ENCODE measurements at regions not wholly inside any gene's neighbourhood (a gene's known extent, or its start where the extent isn't known, plus 50 kb on each side); places are given as distances from the start of the nearest gene placed in this dataset.

- Histone ChIP-seq H3K4me3 (ENCODE audit: low read depth, low read length) (no peak overlapping the region), H3K36me3 (ENCODE audit: control insufficient read depth, insufficient read depth, low read length) (no peaks in the 10 kb centered on the region), H3K27me3 (ENCODE audit: control insufficient read depth, insufficient read depth, low read length) (0 out of 2 replicates have a peak, but pooled peaks cover 1% of the 10 kb centered on the region)
- no peak for TF ChIP-seq CTCF (IDR thresholded peaks at IDR 0.05; ENCODE audit: insufficient read depth, low read depth, low read length)
- ChIA-PET CTCF (no interaction called here), POLR2A (no interaction called here)
- no peak for DNase-seq (ENCODE audit: low read depth)
These were observed 86.0 kb downstream of the MATN1 start for GRCh38 chr1:30637183-30637980.

DNA sequence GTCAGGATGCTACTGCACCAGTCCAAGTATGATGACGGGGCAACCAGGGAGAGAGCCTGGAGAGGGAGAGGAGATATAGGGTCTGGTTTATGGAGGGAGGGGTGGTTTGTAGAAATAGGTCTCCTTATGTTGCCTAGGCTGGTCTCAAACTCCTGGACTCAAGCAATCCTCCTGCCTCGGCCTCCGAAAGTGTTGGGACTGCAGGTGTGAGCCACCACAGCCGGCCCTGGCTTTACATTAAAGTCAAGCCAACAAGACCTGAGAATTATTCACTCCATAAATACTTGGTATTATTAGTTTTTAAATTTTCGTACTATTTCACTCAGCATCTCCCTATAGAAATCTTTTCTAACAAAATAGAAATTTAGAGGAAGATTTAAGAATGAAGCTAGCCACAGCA is 86.8 kb downstream of the MATN1 start:
- no peak for DNase-seq (ENCODE audit: low read depth)
- POLR2A ChIA-PET, result no interaction called here
- 0 out of 2 replicates have a peak, but pooled peaks cover 1% of the 10 kb centered on the region for H3K27me3 ChIP-seq (ENCODE audit: control insufficient read depth, insufficient read depth, low read length)

DNA sequence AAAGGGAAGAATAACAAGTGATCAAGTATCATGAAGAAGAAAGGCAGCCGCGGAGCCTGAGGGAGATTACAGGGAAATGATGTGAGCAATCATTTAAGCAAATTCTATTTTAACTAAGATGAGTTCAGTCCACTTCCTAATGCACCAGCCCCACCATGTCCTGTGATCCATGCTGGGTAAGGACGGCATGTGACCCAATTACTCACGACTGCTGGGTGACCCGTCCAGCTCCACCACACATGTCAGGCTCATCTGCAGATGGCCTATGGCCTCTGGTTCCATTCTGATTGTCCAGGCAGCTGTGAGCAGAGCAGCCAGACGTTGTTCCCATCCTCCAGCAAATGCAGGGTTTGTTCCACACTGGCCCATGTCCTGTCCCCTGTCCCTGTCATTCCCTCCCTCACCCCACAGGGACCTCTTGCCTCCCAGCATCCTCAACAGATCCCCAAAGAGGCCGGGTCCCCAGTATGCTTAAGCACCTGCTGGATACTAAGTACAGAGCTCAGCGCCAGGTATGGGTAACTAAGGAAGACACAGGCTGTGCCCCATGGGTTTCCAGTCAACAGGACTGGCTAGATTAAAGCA is 87.9 kb downstream of the MATN1 start:
- no peak for TF ChIP-seq CTCF (IDR thresholded peaks at IDR 0.05; ENCODE audit: insufficient read depth, low read depth, low read length)
- POLR2A ChIA-PET, result no interaction called here
- H3K4me3 ChIP-seq (ENCODE audit: low read depth, low read length), result no peak overlapping the region
- CTCF ChIA-PET, result no interaction called here
- no peaks in the 10 kb centered on the region for H3K36me3 ChIP-seq (ENCODE audit: control insufficient read depth, insufficient read depth, low read length)
- 0 out of 2 replicates have a peak, but pooled peaks cover 1% of the 10 kb centered on the region for H3K27me3 ChIP-seq (ENCODE audit: control insufficient read depth, insufficient read depth, low read length)
- DNase-seq (ENCODE audit: low read depth), result no peak

More for the DNA sequence above, 86.8 kb downstream of the MATN1 start:
- TF ChIP-seq CTCF (IDR thresholded peaks at IDR 0.05; ENCODE audit: insufficient read depth, low read depth, low read length), result no peak
- no peaks in the 10 kb centered on the region for H3K36me3 ChIP-seq (ENCODE audit: control insufficient read depth, insufficient read depth, low read length)
- no peak overlapping the region for H3K4me3 ChIP-seq (ENCODE audit: low read depth, low read length)
- CTCF ChIA-PET, result no interaction called here

DNA sequence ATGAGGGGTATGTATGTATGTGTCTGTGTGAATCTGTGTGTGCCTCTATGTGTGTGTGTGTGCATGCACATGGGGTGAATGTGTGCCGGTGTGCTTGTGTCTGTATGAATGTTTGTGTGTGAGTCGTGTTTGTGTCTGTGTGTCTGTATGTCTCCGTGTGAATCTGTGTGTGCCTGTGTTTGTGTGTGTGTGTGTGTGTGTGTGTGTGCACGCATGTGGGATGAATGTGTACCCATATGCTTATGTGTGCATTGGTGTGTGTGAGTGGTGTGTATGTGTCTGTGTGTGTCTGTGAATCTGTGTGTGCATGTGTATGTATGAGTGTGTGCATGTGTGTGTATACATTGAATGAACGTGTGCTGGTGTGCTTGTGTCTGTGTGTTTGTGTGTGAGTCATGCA is 88.9 kb downstream of the MATN1 start:
- Histone ChIP-seq H3K4me3 (ENCODE audit: low read depth, low read length) (no peak overlapping the region), H3K36me3 (ENCODE audit: control insufficient read depth, insufficient read depth, low read length) (no peaks in the 10 kb centered on the region), H3K27me3 (ENCODE audit: control insufficient read depth, insufficient read depth, low read length) (0 out of 2 replicates have a peak, but pooled peaks cover 1% of the 10 kb centered on the region)
- no peak for TF ChIP-seq CTCF (IDR thresholded peaks at IDR 0.05; ENCODE audit: insufficient read depth, low read depth, low read length)
- DNase-seq (ENCODE audit: low read depth), result no peak
- ChIA-PET POLR2A (no interaction called here), CTCF (no interaction called here)

DNA sequence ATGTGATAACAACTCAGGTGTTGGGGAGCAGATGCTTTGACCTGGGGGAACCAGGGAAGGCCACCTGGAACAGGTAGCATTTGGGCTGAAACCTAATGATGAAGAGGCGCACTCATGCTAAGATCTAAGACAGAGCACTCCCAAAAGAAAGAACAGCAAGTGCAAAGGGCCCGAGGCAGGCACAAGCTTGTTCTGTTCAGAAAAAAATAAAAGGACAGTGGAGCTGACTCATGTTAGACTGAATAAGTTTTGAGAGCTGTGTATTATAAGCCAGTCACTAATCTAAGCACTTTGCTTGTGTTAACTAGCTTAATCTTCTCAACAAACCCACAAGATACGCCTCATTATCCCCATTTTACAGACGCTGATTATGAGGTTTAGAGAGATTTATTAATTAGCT is 90.1 kb downstream of the MATN1 start:
- CTCF ChIA-PET, result no interaction called here
- Histone ChIP-seq H3K27me3 (ENCODE audit: control insufficient read depth, insufficient read depth, low read length) (0 out of 2 replicates have a peak, but pooled peaks cover 1% of the 10 kb centered on the region), H3K36me3 (ENCODE audit: control insufficient read depth, insufficient read depth, low read length) (no peaks in the 10 kb centered on the region), H3K4me3 (ENCODE audit: low read depth, low read length) (no peak overlapping the region)
- DNase-seq (ENCODE audit: low read depth), result no peak
- TF ChIP-seq CTCF (IDR thresholded peaks at IDR 0.05; ENCODE audit: insufficient read depth, low read depth, low read length), result no peak
- POLR2A ChIA-PET, result no interaction called here

Measured in BJ (cell line).